ENCODE measurements at regions not wholly inside any gene's neighbourhood (a gene's known extent, or its start where the extent isn't known, plus 50 kb on each side); places are given as distances from the start of the nearest gene placed in this dataset.
"Not testable (repeated sequence)": the region's sequence is repeated elsewhere in the genome, so short reads cannot be mapped to it uniquely, and the experiment has no call there.

DNA sequence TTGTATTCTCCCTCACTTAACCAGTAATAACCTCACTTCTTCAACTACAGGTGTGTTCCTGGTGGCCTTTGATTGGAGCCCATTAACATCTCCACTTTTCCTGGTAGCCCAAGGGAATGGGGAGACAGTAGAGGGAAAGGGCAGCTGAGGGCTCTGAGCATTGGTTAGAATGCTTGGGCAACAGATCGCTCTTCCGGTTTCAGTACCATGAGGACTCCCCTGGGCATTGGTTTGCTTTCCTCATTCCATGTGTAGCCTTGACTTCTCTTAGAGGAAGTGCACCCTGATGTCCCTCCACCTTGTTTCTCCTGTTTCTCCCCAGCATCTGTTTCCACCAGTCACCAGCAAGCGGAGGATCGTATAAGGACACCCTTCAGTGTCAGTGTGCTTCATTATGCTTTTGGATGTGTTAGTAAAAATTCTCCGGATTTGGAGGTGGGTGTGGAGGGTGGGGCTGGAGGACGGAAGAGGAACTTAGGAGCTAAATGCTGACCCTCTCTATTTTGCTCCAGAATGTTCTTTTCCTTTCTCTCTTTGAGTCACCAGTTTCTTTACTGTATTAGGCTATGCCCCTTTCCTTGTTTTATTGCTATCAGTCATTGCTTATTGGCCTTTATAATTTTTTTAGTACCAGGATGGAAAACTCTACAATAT, 50.6 kb upstream of the ZNG1B start:
- not testable (repeated sequence) for FAIRE-seq

GRCh38 chr2:113379621-113380020, 57.9 kb upstream of the ZNG1B start:
- FAIRE-seq; DNase-seq (ENCODE audit: low spot score in 2 of 2): not testable (repeated sequence)

More for the DNA sequence above, 50.6 kb upstream of the ZNG1B start:
- not testable (repeated sequence) for DNase-seq (ENCODE audit: low spot score in 2 of 2)

DNA sequence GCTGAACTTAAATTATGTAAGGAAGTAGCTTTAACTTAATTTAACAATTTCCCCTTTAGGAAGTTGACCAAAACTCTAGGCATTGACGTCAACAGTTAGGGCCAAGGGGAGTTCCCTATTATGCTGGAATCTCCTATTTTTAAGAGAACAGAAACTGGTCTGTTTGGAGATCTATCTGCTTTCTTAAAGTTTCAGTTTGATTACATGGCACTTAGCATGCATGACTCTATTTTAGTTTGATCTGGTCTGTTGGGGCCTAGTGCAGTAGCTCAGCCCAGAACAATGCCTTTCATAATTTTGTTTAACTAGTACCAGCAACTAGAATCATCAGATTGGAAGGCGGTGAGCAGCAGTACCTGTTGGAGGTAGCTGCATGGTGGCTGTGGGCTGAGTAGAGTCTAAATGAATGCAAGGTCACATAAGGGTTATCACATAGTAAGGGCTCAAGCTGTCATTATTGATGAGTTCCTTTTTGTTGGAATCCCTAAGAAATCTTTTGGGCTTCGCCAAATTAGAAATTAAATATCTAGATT, 60.5 kb upstream of the ZNG1B start:
- FAIRE-seq (no peak), DNase-seq (ENCODE audit: low spot score in 2 of 2) (no peak)

DNA sequence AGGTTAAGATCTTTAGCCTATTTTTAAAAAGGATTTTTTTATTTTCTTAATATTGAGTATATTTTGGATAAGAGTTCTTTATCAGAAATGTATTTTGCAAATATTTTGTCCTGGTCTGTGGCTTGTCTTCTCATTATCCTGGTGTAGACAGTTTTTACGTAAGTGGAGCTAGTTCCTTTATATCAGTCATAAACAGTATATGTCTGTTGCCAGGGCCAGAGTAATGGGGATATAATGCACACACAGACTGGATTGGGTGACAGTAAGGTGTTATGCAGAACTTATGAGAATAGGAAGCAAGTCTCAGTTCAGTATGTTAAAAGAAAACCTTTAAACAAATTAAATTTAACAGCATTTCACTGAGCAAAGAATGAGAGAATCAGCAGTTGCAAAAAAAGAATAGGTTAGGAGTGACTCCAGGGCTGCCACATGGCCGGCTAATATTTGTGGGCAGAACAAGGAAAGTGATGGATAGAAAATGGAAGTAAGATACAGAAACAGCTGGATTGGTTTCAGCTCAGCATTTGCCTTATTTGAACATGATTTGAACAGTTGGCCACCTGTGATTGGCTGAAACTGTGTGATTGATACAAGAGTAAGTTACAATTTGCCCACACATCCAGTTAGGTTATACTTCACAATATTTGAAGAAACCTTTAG, 61.1 kb upstream of the ZNG1B start:
- no peak for FAIRE-seq
- DNase-seq (ENCODE audit: low spot score in 2 of 2) = no peak

DNA sequence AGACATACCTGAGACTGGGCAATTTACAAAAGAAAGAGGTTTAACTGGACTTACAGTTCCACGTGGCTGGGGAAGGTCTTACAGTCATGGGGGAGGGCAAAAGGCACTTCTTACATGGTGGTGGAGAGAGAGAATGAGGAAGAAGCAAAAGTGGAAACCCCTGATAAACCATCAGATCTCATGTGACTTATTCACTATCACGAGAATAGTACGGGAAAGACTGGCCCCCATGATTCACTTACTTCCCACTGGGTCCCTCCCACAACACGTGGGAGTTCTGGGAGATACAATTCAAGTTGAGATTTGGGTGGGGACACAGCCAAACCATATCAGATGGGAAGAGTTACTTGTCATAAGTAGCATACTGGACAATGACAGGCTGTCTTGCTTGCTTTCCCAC, 62.6 kb upstream of the ZNG1B start:
- DNase-seq (ENCODE audit: low spot score in 2 of 2); FAIRE-seq: not testable (repeated sequence)

GRCh38 chr2:113372258-113372834, 65.1 kb upstream of the ZNG1B start:
- not testable (repeated sequence) for FAIRE-seq; DNase-seq (ENCODE audit: low spot score in 2 of 2)

GRCh38 chr2:113370478-113371091, 66.9 kb upstream of the ZNG1B start:
- FAIRE-seq (no peak), DNase-seq (ENCODE audit: low spot score in 2 of 2) (peak; percentile 35 to 67)

GRCh38 chr2:113370030-113370429, 67.5 kb upstream of the ZNG1B start:
- DNase-seq (ENCODE audit: low spot score in 2 of 2) (no peak), FAIRE-seq (no peak)

GRCh38 chr2:113368581-113368980, 68.9 kb upstream of the ZNG1B start:
- FAIRE-seq; DNase-seq (ENCODE audit: low spot score in 2 of 2): not testable (repeated sequence)

GRCh38 chr2:113366821-113367220, 70.7 kb upstream of the ZNG1B start:
- not testable (repeated sequence) for FAIRE-seq; DNase-seq (ENCODE audit: low spot score in 2 of 2)

GRCh38 chr2:113365791-113366190, 71.7 kb upstream of the ZNG1B start:
- FAIRE-seq; DNase-seq (ENCODE audit: low spot score in 2 of 2): not testable (repeated sequence)

GRCh38 chr2:113365290-113365689, 72.2 kb upstream of the ZNG1B start:
- not testable (repeated sequence) for DNase-seq (ENCODE audit: low spot score in 2 of 2); FAIRE-seq

DNA sequence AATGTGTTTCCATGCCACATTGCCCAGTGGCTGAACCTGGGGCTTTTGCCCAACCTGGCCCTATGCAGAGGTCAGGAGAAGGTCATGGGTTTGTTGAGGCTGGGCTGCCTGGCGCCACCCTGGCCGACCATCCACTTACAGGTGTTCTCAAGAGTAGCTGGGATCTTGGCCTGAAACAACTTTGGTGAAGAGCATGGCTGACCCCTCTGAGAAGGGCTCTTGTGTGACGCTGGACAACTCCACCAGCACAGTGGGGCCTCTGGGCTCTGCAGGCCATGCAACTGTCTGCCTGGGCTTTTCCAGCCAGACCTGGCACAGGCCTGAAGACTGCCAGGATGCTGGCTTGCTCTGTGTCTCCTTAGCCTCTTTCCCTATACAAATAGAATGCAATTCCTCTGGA, 76.4 kb upstream of the ZNG1B start:
- no peak for FAIRE-seq
- no peak for DNase-seq (ENCODE audit: low spot score in 2 of 2)

GRCh38 chr2:113357071-113357470, 78.3 kb upstream of the PAX8 start:
- DNase-seq (ENCODE audit: low spot score in 2 of 2) = no peak
- FAIRE-seq = no peak

DNA sequence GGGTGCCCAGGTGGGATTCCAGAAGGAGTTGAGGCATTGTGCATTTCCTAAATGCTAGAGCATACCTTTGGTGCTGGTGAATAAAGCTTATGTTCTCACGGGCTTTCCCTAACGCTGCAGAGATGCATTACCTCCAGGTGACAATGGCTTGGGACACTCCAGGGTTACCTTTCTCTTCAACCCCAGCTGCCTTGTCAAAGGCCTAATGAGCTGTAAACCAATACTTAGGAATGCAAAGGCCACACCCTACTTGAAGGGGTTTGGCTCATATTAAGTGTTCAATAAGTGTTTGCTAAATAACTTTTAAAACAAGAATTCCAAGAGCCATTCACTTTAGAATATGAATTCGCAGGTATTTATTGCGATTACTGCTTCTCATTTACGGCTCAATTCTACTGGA, 77.6 kb upstream of the PAX8 start:
- DNase-seq (ENCODE audit: low spot score in 2 of 2); FAIRE-seq: not testable (repeated sequence)

DNA sequence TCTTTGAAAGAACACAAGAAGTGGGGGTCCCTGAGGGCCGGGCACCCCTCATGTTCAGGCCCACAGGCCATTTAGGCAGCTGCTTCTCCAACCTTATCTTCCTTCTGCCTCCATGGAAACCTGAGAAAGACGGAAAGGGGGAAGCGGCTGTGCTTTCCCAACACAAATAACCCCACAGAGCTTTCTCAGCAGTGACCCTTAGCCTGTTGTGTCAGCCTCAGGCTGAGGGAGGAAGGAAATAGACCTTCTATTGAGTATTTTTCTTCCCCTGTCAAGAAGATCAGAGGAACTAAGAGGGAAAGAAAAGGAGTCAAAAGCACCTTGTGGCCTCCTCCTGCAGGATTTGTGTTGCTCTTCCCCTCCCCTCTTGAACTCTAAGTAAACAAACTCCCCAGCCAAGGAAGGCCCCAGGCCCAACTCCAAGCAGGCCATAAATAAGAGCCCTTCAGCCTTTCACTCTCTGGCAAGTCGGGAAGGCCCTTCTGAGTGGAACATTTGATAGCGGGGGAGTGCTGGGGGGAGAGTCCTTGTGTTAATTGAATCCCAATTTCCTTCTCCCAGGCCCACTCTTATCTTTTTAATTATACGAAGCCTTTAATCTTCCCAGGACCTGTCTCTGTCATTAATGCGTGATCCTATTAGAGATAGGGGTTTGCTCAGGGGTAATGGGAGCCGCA, 76.8 kb upstream of the PAX8 start:
- DNase-seq (ENCODE audit: low spot score in 2 of 2); FAIRE-seq: not testable (repeated sequence)

DNA sequence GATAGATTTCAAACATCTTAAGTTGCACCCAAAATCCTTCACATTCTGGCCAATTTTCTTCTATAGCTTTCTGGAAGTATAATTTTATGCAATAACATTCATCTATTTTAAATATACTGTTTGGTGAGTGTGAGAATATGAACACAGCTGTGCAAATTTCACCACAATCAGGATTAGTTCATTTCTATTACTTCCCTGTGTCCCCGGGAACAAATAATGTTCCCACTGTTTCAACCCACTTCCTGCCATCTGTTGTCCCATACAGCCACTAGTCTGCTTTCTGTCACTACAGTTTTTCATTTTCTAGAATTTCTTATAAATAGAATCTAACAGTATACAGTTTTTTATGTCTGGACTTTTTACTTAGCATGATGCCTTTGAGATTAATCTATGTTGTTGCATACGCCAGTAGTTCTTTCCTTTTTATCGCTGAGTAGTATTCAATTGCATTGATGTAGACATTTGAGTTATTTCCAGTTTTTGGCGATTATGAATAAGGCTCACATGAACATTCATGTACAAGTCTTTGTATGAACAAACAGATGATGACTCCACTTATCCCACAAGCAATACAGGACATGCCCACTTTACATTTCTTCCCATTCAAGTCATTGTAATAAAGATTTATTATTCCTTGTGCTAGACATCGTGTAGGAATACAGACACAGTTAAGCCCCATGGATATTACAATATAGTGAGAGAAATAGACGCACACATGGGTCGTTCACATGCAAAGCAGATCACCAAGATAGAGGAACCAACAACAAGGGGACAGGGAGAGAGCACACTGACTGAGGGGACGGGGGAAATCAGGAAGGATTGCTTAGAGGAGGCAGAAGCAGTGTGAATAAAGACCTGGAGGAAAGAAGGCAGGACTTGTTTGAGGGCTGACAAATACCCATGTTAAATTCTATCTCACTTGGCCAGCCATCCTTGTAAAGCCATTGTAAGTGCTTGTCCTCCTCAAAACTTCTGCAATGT, 72.9 kb upstream of the PAX8 start:
- DNase-seq (ENCODE audit: low spot score in 2 of 2) = no peak
- no peak for FAIRE-seq

GRCh38 chr2:113343800-113344199, 65.1 kb upstream of the PAX8 start:
- DNase-seq (ENCODE audit: low spot score in 2 of 2); FAIRE-seq: not testable (repeated sequence)

- DNase-seq (ENCODE audit: low spot score in 2 of 2) (no peak), FAIRE-seq (no peak)
Observed at GRCh38 chr2:113342650-113343049, 63.9 kb upstream of the PAX8 start.
